Spleen (tissue), 7 donors: ENCODE measurements at regions not wholly inside any gene's neighbourhood (a gene's known extent, or its start where the extent isn't known, plus 50 kb on each side); places are given as distances from the start of the nearest gene placed in this dataset.

Experiments
- POLR2A ChIP-seq, 3 donors: fragments of 450-650 bp; IDR thresholded peaks; one replicate each; pipeline ENCODE4 v1.5.1; 2017; ENCODE audit warnings: antibody characterized with exemption in 3 of 3, mild to moderate bottlenecking in 1 of 3
- POLR2AphosphoS5 ChIP-seq, 3 donors: sonication (generic); formaldehyde crosslinking; IDR thresholded peaks; one replicate each; pipeline ENCODE4 v1.5.1; 2017; ENCODE audit warnings: antibody characterized with exemption in 3 of 3
- TF ChIP-seq, protein P1 (sequence below), 11 experiments: fragments of 200-600 bp in 7 of 11; fragments of 450-650 bp in 4 of 11; sonication (generic) in 4 of 11; IDR thresholded peaks in 8 of 11; conservative IDR thresholded peaks in 3 of 11; 1 replicate in 7 of 11; 2 replicates in 4 of 11; pipeline versions ENCODE4 v1.4.0 to v1.8.0; 2016 to 2021; ENCODE audit warnings: antibody characterized with exemption in 11 of 11, inconsistent platforms in 4 of 11, mild to moderate bottlenecking in 1 of 11
- donor health status: DM: no; HTN: no; CAD: no; lungs with moderate emphysema.
- donor health status: DM: no; HTN: no; CAD: no.
- donor health status: DM: no; HTN: no; CAD: no.

DNA sequence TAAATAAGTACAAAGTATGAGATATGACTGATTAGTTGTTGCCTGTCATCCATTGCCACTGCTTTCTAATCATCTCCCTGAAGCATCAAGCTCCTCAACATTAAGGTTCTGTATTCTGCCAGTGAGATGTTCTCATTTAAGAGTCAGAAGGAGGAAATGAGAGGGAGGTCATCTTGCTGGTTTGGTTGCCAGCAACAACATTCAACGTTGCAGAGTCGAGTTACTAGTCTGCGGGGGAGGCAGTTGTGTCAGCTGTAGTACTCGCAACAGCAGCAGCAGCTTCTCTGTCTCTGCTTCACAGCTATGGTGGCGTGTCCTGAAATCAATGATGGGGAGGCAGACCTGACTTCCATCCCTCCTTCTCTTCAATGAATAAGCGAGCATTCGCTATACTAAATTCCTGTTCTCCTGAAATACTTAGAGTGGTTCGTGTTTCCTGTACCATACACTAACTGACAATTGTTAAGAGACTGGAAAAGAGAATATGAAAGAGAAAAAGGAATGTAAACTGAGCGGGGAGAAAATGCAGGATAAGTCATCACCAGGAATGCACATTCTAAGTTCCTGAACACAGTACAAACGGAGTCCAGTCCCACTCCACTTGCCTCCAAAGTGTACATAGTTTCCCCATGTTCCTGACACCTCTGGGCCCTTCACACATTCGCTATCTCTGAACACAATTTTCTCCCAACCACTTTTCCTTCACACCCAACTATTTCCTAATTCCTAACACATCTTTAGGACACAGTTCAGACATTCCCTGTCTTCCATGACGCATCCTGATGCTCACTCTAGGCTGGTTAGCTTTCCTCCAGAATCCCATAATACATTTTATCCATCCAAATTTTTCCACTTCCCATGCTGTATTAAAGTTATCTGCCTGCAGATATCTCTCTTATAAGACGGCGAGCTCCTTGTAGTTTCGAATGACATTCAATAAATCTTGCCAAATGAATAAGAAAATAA, 263.0 kb downstream of the KLF12 start:
- TF ChIP-seq POLR2A (IDR thresholded peaks at IDR 0.05) (no peak), POLR2AphosphoS5 (IDR thresholded peaks at IDR 0.05) (no peak)
- TF ChIP-seq, protein P1, sequence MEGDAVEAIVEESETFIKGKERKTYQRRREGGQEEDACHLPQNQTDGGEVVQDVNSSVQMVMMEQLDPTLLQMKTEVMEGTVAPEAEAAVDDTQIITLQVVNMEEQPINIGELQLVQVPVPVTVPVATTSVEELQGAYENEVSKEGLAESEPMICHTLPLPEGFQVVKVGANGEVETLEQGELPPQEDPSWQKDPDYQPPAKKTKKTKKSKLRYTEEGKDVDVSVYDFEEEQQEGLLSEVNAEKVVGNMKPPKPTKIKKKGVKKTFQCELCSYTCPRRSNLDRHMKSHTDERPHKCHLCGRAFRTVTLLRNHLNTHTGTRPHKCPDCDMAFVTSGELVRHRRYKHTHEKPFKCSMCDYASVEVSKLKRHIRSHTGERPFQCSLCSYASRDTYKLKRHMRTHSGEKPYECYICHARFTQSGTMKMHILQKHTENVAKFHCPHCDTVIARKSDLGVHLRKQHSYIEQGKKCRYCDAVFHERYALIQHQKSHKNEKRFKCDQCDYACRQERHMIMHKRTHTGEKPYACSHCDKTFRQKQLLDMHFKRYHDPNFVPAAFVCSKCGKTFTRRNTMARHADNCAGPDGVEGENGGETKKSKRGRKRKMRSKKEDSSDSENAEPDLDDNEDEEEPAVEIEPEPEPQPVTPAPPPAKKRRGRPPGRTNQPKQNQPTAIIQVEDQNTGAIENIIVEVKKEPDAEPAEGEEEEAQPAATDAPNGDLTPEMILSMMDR (IDR thresholded peaks at IDR 0.05 in 8 of 11, conservative IDR thresholded peaks at IDR 0.05 in 3 of 11) = no peak
